ENCODE measurements at regions not wholly inside any gene's neighbourhood (a gene's known extent, or its start where the extent isn't known, plus 50 kb on each side); places are given as distances from the start of the nearest gene placed in this dataset.

GRCh38 chr13:97890573-97890972 is 62.9 kb upstream of the IPO5 start:
- H2AK5ac ChIP-seq (ENCODE audit: low read depth, low read length) = no peak overlapping the region
- H3K56ac ChIP-seq (ENCODE audit: extremely low read depth, insufficient read depth, low read length) = no peak overlapping the region
- H3K4me1 ChIP-seq (ENCODE audit: control insufficient read depth, insufficient read depth, low read length) = peaks cover 5% of the 10 kb centered on the region
- dilution Hi-C loops (cut with HindIII; ENCODE audit: low sequenced_read_pairs, unreplicated experiment) = no loop called here
- H3K4me3 ChIP-seq (ENCODE audit: insufficient read depth, low read depth, low read length) = no peak overlapping the region
- H3K9me1 ChIP-seq (ENCODE audit: insufficient read depth, low read length) = peaks cover 4% of the 10 kb centered on the region
- no peak overlapping the region for H2BK5ac ChIP-seq (ENCODE audit: low read depth, low read length, poor library complexity, severe bottlenecking)
- no peak overlapping the region for H4K91ac ChIP-seq (ENCODE audit: insufficient read depth, low read depth, low read length)
- H2BK20ac ChIP-seq (ENCODE audit: low read depth, low read length) = no peak overlapping the region; the same call in 1 of the 2 replicates
- H3K9ac ChIP-seq (ENCODE audit: low read depth, low read length) = no peak overlapping the region
- no TSS peak for BruUV-seq (replicated peaks)
- no peak overlapping the region for H3K18ac ChIP-seq (ENCODE audit: low read depth, low read length)
- no peak overlapping the region for H2AFZ ChIP-seq (replicated peaks; ENCODE audit: low read length, poor library complexity)
- H3K14ac ChIP-seq (replicated peaks; ENCODE audit: low read depth, low read length) = no peak overlapping the region
- H2BK15ac ChIP-seq (ENCODE audit: low read depth, low read length) = no peak overlapping the region
- no peak overlapping the region for H3K27ac ChIP-seq (ENCODE audit: insufficient read depth, low read length)
- no peaks in the 10 kb centered on the region for H4K20me1 ChIP-seq (ENCODE audit: insufficient read depth, low read length)
- CTCF ChIA-PET = no interaction called here
- no peak overlapping the region for H3K23ac ChIP-seq (ENCODE audit: low read depth, low read length)
- in situ Hi-C loops (cut with MboI; ENCODE audit: low sequenced_read_pairs) = no loop called here
- no peak for TF ChIP-seq USF2 (IDR thresholded peaks at IDR 0.05; ENCODE audit: low read depth, low read length)
- TF ChIP-seq RAD21 (IDR thresholded peaks at IDR 0.05; ENCODE audit: low read length) = no peak
- no peak for TF ChIP-seq CTCF (conservative IDR thresholded peaks at IDR 0.05; ENCODE audit: low read depth, low read length)
- TF ChIP-seq MAZ (IDR thresholded peaks at IDR 0.05; ENCODE audit: borderline replicate concordance, low read depth, low read length) = no peak
- H3K4me2 ChIP-seq (ENCODE audit: low read depth, low read length) = no peak overlapping the region
- no CpG with 5 or more reads among the region's 5 CpGs for WGBS, 2 experiments (ENCODE audit: extremely low coverage in 2 of 2, insufficient read length in 1 of 2)
- no peaks in the 10 kb centered on the region for H3K79me1 ChIP-seq (ENCODE audit: low read depth in 1 of 2, low read length in 2 of 2)
- H2AK9ac ChIP-seq (replicated peaks; ENCODE audit: low read depth, low read length, poor library complexity) = no peak overlapping the region
- no peak overlapping the region for H4K5ac ChIP-seq (ENCODE audit: low read depth, low read length)
- intact Hi-C loops (cut with micrococcal nuclease) = no loop called here
- H3K27me3 ChIP-seq (ENCODE audit: control insufficient read depth, insufficient read depth, low read length) = no peaks in the 10 kb centered on the region
- no peak for ATAC-seq (ENCODE audit: low read depth)
- no peaks in the 10 kb centered on the region for H3K9me3 ChIP-seq (ENCODE audit: control insufficient read depth, insufficient read depth, low read length)
- no peak overlapping the region for H3K4ac ChIP-seq (ENCODE audit: low read depth, low read length)
- no peaks in the 10 kb centered on the region for H3K36me3 ChIP-seq (ENCODE audit: control insufficient read depth, insufficient read depth, low read length)
- no peak overlapping the region for H2BK120ac ChIP-seq (ENCODE audit: low read depth, low read length)
- no peak for DNase-seq
- no peak overlapping the region for H4K8ac ChIP-seq (ENCODE audit: low read depth in 2 of 2, low read length in 2 of 2)
- POLR2A ChIA-PET (ENCODE audit: unreplicated experiment) = no interaction called here
